ENCODE measurements at regions not wholly inside any gene's neighbourhood (a gene's known extent, or its start where the extent isn't known, plus 50 kb on each side); places are given as distances from the start of the nearest gene placed in this dataset.

DNA sequence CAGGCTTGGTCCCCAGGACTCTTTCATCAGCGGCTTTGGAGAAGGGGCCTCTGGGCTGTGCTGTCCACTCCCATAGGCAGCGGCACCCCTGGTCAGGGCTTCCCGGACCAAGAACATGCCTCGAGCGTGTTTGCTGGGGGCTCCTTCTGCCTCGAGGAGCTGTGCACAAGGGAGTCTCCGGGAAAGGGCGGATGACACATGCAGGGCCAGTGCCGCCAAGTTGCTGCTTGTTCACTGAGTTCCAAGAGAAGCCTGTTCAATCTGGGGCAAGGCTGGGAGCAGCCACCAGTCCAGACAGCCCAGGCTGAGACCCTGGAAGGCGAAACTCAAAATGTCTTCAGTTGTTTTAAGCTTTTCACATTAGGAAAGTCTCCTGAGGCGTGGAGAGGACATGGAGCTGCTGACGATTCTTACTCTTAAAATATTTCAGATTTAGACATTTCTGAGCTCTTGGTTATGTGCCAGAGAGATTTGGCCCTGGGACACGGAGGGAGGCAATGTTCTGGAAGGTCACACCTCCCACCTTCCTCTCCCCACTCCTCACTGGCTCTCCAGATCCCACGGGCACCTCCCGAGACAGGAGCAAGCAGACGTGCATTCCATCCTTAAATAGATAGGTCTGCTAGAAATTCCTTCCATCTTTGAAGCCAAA is 84.5 kb upstream of the ZNF469 start:
- TF ChIP-seq, protein P1, sequence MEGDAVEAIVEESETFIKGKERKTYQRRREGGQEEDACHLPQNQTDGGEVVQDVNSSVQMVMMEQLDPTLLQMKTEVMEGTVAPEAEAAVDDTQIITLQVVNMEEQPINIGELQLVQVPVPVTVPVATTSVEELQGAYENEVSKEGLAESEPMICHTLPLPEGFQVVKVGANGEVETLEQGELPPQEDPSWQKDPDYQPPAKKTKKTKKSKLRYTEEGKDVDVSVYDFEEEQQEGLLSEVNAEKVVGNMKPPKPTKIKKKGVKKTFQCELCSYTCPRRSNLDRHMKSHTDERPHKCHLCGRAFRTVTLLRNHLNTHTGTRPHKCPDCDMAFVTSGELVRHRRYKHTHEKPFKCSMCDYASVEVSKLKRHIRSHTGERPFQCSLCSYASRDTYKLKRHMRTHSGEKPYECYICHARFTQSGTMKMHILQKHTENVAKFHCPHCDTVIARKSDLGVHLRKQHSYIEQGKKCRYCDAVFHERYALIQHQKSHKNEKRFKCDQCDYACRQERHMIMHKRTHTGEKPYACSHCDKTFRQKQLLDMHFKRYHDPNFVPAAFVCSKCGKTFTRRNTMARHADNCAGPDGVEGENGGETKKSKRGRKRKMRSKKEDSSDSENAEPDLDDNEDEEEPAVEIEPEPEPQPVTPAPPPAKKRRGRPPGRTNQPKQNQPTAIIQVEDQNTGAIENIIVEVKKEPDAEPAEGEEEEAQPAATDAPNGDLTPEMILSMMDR (conservative IDR thresholded peaks at IDR 0.05; ENCODE audit: low read depth, low read length), result no peak
- no peak for TF ChIP-seq EZH2 (IDR thresholded peaks at IDR 0.05; ENCODE audit: borderline replicate concordance, low read depth, low read length, poor library complexity, severe bottlenecking)

All from A673 (cell line).